ENCODE measurements at regions not wholly inside any gene's neighbourhood (a gene's known extent, or its start where the extent isn't known, plus 50 kb on each side); places are given as distances from the start of the nearest gene placed in this dataset.

GRCh38 chr5:68352166-68352565 is 136.6 kb downstream of the PIK3R1 start:
- TF ChIP-seq CTCF (IDR thresholded peaks at IDR 0.05) = no peak
- no peak for TF ChIP-seq EZH2 (IDR thresholded peaks at IDR 0.05)

Measured in neural progenitor cell (in vitro differentiated cells).